ENCODE measurements at regions not wholly inside any gene's neighbourhood (a gene's known extent, or its start where the extent isn't known, plus 50 kb on each side); places are given as distances from the start of the nearest gene placed in this dataset.

DNA sequence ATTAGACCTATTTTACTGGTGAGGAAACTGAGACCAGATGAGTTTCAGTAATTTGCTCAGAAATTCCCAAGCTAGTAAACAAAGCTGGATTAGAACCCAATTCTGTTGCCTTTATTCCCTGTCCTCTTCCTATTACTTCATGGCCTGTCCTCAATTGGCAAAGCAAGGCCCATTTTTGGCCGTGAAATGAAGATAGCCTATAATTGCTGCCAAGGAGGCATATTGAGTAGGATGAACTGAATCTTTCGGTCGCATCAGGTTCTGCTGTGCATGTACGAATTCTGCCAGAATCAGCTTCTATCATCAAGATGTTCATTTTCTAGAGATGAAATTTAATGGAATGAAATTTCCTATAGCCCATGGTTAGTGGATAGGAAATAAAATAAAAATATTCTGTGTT is 1485.2 kb upstream of the PIK3C3 start:
- Histone ChIP-seq H3K36me3 (no peaks in the 10 kb centered on the region), H3K9me3 (no peaks in the 10 kb centered on the region), H3K4me1 (no peaks in the 10 kb centered on the region), H3K27ac (no peak overlapping the region), H3K4me3 (no peak overlapping the region), H3K27me3 (no peaks in the 10 kb centered on the region)
- TF ChIP-seq POLR2AphosphoS5 (IDR thresholded peaks at IDR 0.05): no peak
- TF ChIP-seq, protein P1, sequence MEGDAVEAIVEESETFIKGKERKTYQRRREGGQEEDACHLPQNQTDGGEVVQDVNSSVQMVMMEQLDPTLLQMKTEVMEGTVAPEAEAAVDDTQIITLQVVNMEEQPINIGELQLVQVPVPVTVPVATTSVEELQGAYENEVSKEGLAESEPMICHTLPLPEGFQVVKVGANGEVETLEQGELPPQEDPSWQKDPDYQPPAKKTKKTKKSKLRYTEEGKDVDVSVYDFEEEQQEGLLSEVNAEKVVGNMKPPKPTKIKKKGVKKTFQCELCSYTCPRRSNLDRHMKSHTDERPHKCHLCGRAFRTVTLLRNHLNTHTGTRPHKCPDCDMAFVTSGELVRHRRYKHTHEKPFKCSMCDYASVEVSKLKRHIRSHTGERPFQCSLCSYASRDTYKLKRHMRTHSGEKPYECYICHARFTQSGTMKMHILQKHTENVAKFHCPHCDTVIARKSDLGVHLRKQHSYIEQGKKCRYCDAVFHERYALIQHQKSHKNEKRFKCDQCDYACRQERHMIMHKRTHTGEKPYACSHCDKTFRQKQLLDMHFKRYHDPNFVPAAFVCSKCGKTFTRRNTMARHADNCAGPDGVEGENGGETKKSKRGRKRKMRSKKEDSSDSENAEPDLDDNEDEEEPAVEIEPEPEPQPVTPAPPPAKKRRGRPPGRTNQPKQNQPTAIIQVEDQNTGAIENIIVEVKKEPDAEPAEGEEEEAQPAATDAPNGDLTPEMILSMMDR (IDR thresholded peaks at IDR 0.05): no peak
- TF ChIP-seq POLR2A (IDR thresholded peaks at IDR 0.05): no peak
- no peak for DNase-seq (ENCODE audit: low spot score in 2 of 2)
- intact Hi-C loops (cut with DNase I; ENCODE audit: low total_unique reads): no loop called here

DNA sequence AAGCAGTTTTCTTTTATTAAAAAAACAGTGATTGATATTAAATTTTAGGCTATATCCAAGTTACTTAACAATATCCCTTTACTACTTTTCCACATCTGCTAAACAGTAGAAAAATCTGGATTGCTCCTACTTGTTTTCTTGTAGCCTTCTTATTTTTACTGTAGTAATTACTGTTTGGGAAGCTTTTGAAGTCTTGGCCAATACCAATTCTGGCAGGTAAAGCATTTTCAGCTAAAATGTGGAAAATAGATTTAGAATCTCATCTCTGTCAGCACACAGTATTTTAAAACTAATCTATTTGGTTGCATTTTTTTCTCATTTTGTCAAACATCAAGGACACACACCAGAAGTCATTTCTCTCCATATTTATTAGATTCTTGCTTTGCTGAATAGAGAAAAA is 1485.7 kb upstream of the PIK3C3 start:
- H3K4me3 ChIP-seq: no peak overlapping the region

DNA sequence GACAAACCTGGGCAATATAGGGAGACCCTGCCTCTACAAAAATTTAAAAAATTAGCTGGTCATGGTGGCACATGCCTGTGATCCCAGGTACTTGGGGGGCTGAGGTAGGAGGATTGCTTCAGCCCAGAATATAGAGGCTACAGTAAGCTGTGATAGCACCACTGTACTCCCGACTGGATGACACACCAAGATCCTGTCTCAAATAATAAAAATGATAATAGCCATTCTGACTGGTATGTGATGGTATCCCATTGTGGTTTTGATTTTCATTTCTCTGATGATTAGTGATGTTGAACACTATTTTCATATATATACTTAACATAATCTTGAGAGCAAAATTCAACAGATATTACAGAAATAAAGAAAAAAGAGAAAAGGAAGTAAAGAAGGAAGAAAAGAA is 1491.0 kb upstream of the PIK3C3 start:
- no peaks in the 10 kb centered on the region for H3K9me3 ChIP-seq
- H3K27me3 ChIP-seq: no peaks in the 10 kb centered on the region
- intact Hi-C loops (cut with DNase I; ENCODE audit: low total_unique reads): no loop called here
- no peak overlapping the region for H3K4me3 ChIP-seq
- no peaks in the 10 kb centered on the region for H3K36me3 ChIP-seq
- no peak for DNase-seq (ENCODE audit: low spot score in 2 of 2)
- no peak overlapping the region for H3K27ac ChIP-seq
- TF ChIP-seq POLR2AphosphoS5 (IDR thresholded peaks at IDR 0.05) (no peak), POLR2A (IDR thresholded peaks at IDR 0.05) (no peak)
- TF ChIP-seq, protein P1 (IDR thresholded peaks at IDR 0.05): no peak
- H3K4me1 ChIP-seq: no peaks in the 10 kb centered on the region

More for the DNA sequence above, 1485.7 kb upstream of the PIK3C3 start:
- intact Hi-C loops (cut with DNase I; ENCODE audit: low total_unique reads): no loop called here
- H3K36me3 ChIP-seq: no peaks in the 10 kb centered on the region
- no peaks in the 10 kb centered on the region for H3K9me3 ChIP-seq
- no peak for TF ChIP-seq POLR2A (IDR thresholded peaks at IDR 0.05)
- no peak for TF ChIP-seq POLR2AphosphoS5 (IDR thresholded peaks at IDR 0.05)
- TF ChIP-seq, protein P1 (IDR thresholded peaks at IDR 0.05): no peak
- no peaks in the 10 kb centered on the region for H3K4me1 ChIP-seq
- no peak overlapping the region for H3K27ac ChIP-seq
- no peak for DNase-seq (ENCODE audit: low spot score in 2 of 2)
- H3K27me3 ChIP-seq: no peaks in the 10 kb centered on the region

DNA sequence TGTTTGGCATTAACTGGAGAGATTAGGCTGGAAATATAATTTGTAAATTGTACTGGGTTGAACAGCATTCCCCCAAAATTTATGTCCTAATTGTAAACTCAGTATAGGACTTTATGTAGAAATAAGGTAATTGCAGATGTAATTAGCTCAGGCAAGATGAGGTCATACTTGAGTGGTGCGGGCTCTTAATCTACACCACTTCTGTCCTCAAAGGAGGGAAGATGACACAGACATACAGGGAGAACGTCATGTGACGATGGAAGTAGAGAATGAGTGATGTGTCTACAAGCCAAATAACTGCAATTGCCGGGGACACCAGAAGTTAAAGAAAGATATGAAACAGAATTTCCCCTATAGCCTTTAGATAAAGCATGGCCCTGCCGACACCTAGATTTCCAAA is 1501.1 kb upstream of the PIK3C3 start:
- TF ChIP-seq, protein P1 (IDR thresholded peaks at IDR 0.05): no peak
- no peak for TF ChIP-seq POLR2AphosphoS5 (IDR thresholded peaks at IDR 0.05)
- TF ChIP-seq POLR2A (IDR thresholded peaks at IDR 0.05): no peak
- Histone ChIP-seq H3K4me3 (no peak overlapping the region), H3K27me3 (no peaks in the 10 kb centered on the region), H3K9me3 (no peaks in the 10 kb centered on the region), H3K36me3 (no peaks in the 10 kb centered on the region), H3K27ac (no peak overlapping the region), H3K4me1 (no peaks in the 10 kb centered on the region)
- intact Hi-C loops (cut with DNase I; ENCODE audit: low total_unique reads): no loop called here
- DNase-seq (ENCODE audit: low spot score in 2 of 2): no peak

DNA sequence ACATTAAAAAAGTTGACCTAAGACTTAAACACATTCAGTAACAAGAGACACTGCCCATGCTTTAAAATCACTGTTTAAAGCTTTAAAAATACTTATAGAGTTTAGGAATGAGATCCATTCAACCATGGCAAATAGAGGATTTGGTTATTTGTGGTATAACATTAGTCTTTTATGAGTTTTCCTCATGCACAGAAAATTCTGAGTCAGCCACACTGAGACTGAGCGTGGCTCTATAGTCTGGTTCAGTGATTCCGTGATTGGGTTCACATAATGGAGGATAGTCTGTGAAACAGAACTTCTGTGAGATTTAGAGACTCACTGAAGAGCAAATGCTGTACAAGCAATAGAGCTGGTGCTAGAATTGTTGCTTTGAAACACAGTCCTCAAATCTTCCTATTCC is 1502.4 kb upstream of the PIK3C3 start:
- no peak overlapping the region for H3K27ac ChIP-seq
- no peaks in the 10 kb centered on the region for H3K27me3 ChIP-seq
- intact Hi-C loops (cut with DNase I; ENCODE audit: low total_unique reads): no loop called here
- no peak for DNase-seq (ENCODE audit: low spot score in 2 of 2)
- TF ChIP-seq POLR2A (IDR thresholded peaks at IDR 0.05) (no peak), POLR2AphosphoS5 (IDR thresholded peaks at IDR 0.05) (no peak)
- H3K4me3 ChIP-seq: no peak overlapping the region
- no peaks in the 10 kb centered on the region for H3K36me3 ChIP-seq
- H3K4me1 ChIP-seq: no peaks in the 10 kb centered on the region
- H3K9me3 ChIP-seq: no peaks in the 10 kb centered on the region

DNA sequence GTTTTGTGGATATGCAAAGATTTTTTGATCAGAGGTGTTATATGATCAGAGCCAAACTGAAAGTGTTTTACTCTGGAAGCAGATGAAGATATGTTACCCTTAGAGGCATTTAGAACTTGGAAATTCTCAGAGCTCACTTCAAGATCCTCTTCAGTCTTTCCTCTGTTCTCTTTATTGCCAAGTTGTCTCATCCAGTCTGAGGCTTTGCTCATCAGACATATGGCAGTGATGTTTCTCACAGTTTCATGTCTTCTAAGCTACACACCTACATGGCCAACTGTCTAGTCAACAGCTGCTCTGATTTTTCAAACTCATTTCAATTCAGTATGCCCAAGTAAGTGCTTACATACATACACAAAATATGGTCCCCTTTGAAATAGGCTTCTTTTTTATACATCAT is 1504.3 kb upstream of the PIK3C3 start:
- Histone ChIP-seq H3K4me3 (no peak overlapping the region), H3K36me3 (no peaks in the 10 kb centered on the region), H3K9me3 (no peaks in the 10 kb centered on the region), H3K4me1 (no peaks in the 10 kb centered on the region), H3K27ac (no peak overlapping the region), H3K27me3 (no peaks in the 10 kb centered on the region)
- intact Hi-C loops (cut with DNase I; ENCODE audit: low total_unique reads): no loop called here
- TF ChIP-seq POLR2AphosphoS5 (IDR thresholded peaks at IDR 0.05) (no peak), POLR2A (IDR thresholded peaks at IDR 0.05) (no peak)
- TF ChIP-seq, protein P1 (IDR thresholded peaks at IDR 0.05): no peak
- DNase-seq (ENCODE audit: low spot score in 2 of 2): no peak
